Transverse colon (tissue), 4 donors: ENCODE measurements at regions not wholly inside any gene's neighbourhood (a gene's known extent, or its start where the extent isn't known, plus 50 kb on each side); places are given as distances from the start of the nearest gene placed in this dataset.
"Not testable (repeated sequence)": the region's sequence is repeated elsewhere in the genome, so short reads cannot be mapped to it uniquely, and the experiment has no call there.

Experiments
- DNase-seq: peaks from one replicate; pipeline ENCODE4 v3.0.0-alpha.2; 2019
- H3K27ac ChIP-seq, 4 donors: fragments of 200-600 bp; sonication (generic); 2 replicates each; pipeline ENCODE4 v1.5.1; 2016 to 2018; ENCODE audit warnings: inconsistent platforms in 4 of 4
- H3K27me3 ChIP-seq: fragments of 200-600 bp; sonication (generic); 2 replicates; pipeline ENCODE4 v1.5.1; 2017; ENCODE audit warnings: inconsistent platforms
- H3K36me3 ChIP-seq, 4 donors: fragments of 200-600 bp; sonication (generic); 2 replicates each; pipeline ENCODE4 v1.5.1; 2017 to 2019; ENCODE audit warnings: inconsistent platforms in 4 of 4
- H3K4me1 ChIP-seq, 4 donors: fragments of 200-600 bp; sonication (generic); 2 replicates each; pipeline ENCODE4 v1.5.1; 2017 to 2020; ENCODE audit warnings: inconsistent platforms in 4 of 4
- H3K4me3 ChIP-seq, 4 donors: fragments of 200-600 bp; sonication (generic); 1 replicate in 1 of 4; 2 replicates in 3 of 4; pipeline versions ENCODE4 v1.5.1 to v1.6.1; 2017 to 2019; ENCODE audit warnings: inconsistent platforms in 4 of 4
- H3K9me3 ChIP-seq, 2 donors: fragments of 200-600 bp; sonication (generic); 2 replicates each; pipeline ENCODE4 v1.5.1; 2017 to 2019; ENCODE audit warnings: inconsistent platforms in 2 of 2
- CTCF ChIP-seq, 5 experiments: fragments of 200-600 bp in 3 of 5; fragments of 450-650 bp in 2 of 5; sonication (generic) in 3 of 5; IDR thresholded peaks; 1 replicate in 2 of 5; 2 replicates in 3 of 5; pipeline ENCODE4 v1.5.1; 2016 to 2017; ENCODE audit warnings: antibody characterized with exemption in 5 of 5, inconsistent platforms in 3 of 5, mild to moderate bottlenecking in 2 of 5, moderate library complexity in 1 of 5
- EP300 ChIP-seq: sonication (generic); formaldehyde crosslinking; IDR thresholded peaks from one replicate; pipeline ENCODE4 v1.6.1; 2017; ENCODE audit warnings: antibody characterized with exemption, low read depth
- POLR2A ChIP-seq: fragments of 450-650 bp; IDR thresholded peaks from one replicate; pipeline ENCODE4 v1.6.1; 2016; ENCODE audit warnings: antibody characterized with exemption, mild to moderate bottlenecking, moderate library complexity
- POLR2AphosphoS5 ChIP-seq, 3 donors: sonication (generic); formaldehyde crosslinking; IDR thresholded peaks; one replicate each; pipeline ENCODE4 v1.6.1; 2016; ENCODE audit warnings: antibody characterized with exemption in 3 of 3
- WGBS, 2 donors: methylation state at CpG; one replicate each; pipeline ENCODE4 v1.1.5; 2018; ENCODE audit warnings: low coverage in 1 of 2; 5-methylcytosine and 5-hydroxymethylcytosine counted together
- in situ Hi-C, 4 donors: fragments of 200-750 bp; cut with MboI; loops; one replicate each; pipeline versions ENCODE4 v1.15.0 to v1.15.1; 2017; ENCODE audit warnings: low sequenced_read_pairs in 3 of 4, low pct_ligation_motif_present in 1 of 4, low pct_unique_long_range_greater_than_20kb in 1 of 4
- intact Hi-C: fragments of 100-400 bp; cut with DNase I; formaldehyde crosslinking; loops from one replicate; pipeline ENCODE4 v1.15.1; 2023; ENCODE audit warnings: low total_unique reads

- no peak for TF ChIP-seq CTCF (IDR thresholded peaks at IDR 0.05)
- no peak for TF ChIP-seq POLR2AphosphoS5 (IDR thresholded peaks at IDR 0.05)
- TF ChIP-seq POLR2A = no peak
- no peak for TF ChIP-seq EP300
- Histone ChIP-seq H3K4me1 (no peaks in the 10 kb centered on the region), H3K4me3 (no peak overlapping the region), H3K36me3 (no peaks in the 10 kb centered on the region), H3K27me3 (no peaks in the 10 kb centered on the region), H3K27ac (no peak overlapping the region), H3K9me3 (peaks cover 0 to 4% of the 10 kb centered on the region in 2 donors)
- intact Hi-C loops (no loop called here), in situ Hi-C loops (no loop called here)
- no peak for DNase-seq
These were observed 157.7 kb downstream of the MTERF1 start for GRCh38 chr7:91722831-91723230.

GRCh38 chr7:91729046-91729445 is 151.5 kb downstream of the MTERF1 start:
- H3K4me3 ChIP-seq, in situ Hi-C loops, H3K4me1 ChIP-seq, H3K27me3 ChIP-seq, DNase-seq, H3K36me3 ChIP-seq, H3K9me3 ChIP-seq, intact Hi-C loops, H3K27ac ChIP-seq: not testable (repeated sequence)
- 93 to 97% methylated on average over 2 of the region's 2 CpGs for WGBS, 2 donors

- intact Hi-C loops = no loop called here
- in situ Hi-C loops = no loop called here
- Histone ChIP-seq H3K27me3 (no peaks in the 10 kb centered on the region), H3K27ac (no peak overlapping the region), H3K9me3 (peaks cover 10% of the 10 kb centered on the region in 2 donors), H3K4me1 (no peaks in the 10 kb centered on the region), H3K36me3 (no peaks in the 10 kb centered on the region), H3K4me3 (no peak overlapping the region)
- 67 to 79% methylated on average over 3 to 5 of the region's 5 CpGs for whole genome bisulfite sequencing, 2 donors
- TF ChIP-seq CTCF (IDR thresholded peaks at IDR 0.05) = no peak
- no peak for TF ChIP-seq POLR2AphosphoS5 (IDR thresholded peaks at IDR 0.05)
- TF ChIP-seq POLR2A = no peak
- TF ChIP-seq EP300 = no peak
- no peak for DNase-seq
These were observed 148.5 kb downstream of the MTERF1 start for GRCh38 chr7:91731976-91732375.

- DNase-seq = no peak
- 95 to 100% methylated on average over 3 of the region's 3 CpGs for WGBS, 2 donors
- Histone ChIP-seq H3K27ac (no peak overlapping the region), H3K9me3 (peaks cover 0 to 7% of the 10 kb centered on the region in 2 donors), H3K4me3 (no peak overlapping the region), H3K27me3 (no peaks in the 10 kb centered on the region), H3K36me3 (no peaks in the 10 kb centered on the region), H3K4me1 (peaks cover 0 to 6% (median 0%) of the 10 kb centered on the region in 4 donors)
- TF ChIP-seq POLR2AphosphoS5 (IDR thresholded peaks at IDR 0.05) = no peak
- TF ChIP-seq EP300 = no peak
- no peak for TF ChIP-seq CTCF (IDR thresholded peaks at IDR 0.05)
- no peak for TF ChIP-seq POLR2A
- intact Hi-C loops = no loop called here
- in situ Hi-C loops = no loop called here
These were observed 131.1 kb downstream of the MTERF1 start for GRCh38 chr7:91749418-91749817.

- H3K9me3 ChIP-seq = peaks cover 0 to 7% of the 10 kb centered on the region in 2 donors
- no peaks in the 10 kb centered on the region for H3K36me3 ChIP-seq
- WGBS, 2 donors = 96 to 100% methylated on average over 1 of the region's 1 CpG
- no peak overlapping the region for H3K27ac ChIP-seq
- H3K4me3 ChIP-seq = no peak overlapping the region
- in situ Hi-C loops (no loop called here), intact Hi-C loops (no loop called here)
- H3K27me3 ChIP-seq = no peaks in the 10 kb centered on the region
- TF ChIP-seq POLR2A = no peak
- TF ChIP-seq EP300 = no peak
- TF ChIP-seq POLR2AphosphoS5 (IDR thresholded peaks at IDR 0.05) = no peak
- TF ChIP-seq CTCF (IDR thresholded peaks at IDR 0.05) = no peak
- no peak for DNase-seq
- peaks cover 0 to 7% (median 0%) of the 10 kb centered on the region in 4 donors for H3K4me1 ChIP-seq
These were observed 130.4 kb downstream of the MTERF1 start for GRCh38 chr7:91750091-91750490.
